Heart left ventricle (tissue), 16 donors: ENCODE measurements at regions not wholly inside any gene's neighbourhood (a gene's known extent, or its start where the extent isn't known, plus 50 kb on each side); places are given as distances from the start of the nearest gene placed in this dataset.

Source experiments
- ATAC-seq, 4 donors: fragments of 200-7000 bp; cut with Tn5 transposase; one replicate each; pipeline ENCODE4 v1.9.1; 2020 to 2022; ENCODE audit warnings: moderate library complexity in 4 of 4, mild to moderate bottlenecking in 3 of 4, moderate number of reproducible peaks in 1 of 4
- DNase-seq, 5 donors: peaks; one replicate each; pipeline ENCODE4 v3.0.0-alpha.2; 2020
- H3K27ac ChIP-seq, 12 donors: fragments of 200-600 bp; sonication (generic) in 4 of 12; one replicate each; pipeline versions ENCODE4 v1.5.0 to v1.8.0; 2016 to 2022; ENCODE audit warnings: mild to moderate bottlenecking in 2 of 12
- H3K27me3 ChIP-seq, 9 donors: fragments of 200-600 bp; sonication (generic) in 2 of 9; one replicate each; pipeline versions ENCODE4 v1.5.1 to v1.8.0; 2016 to 2022; ENCODE audit warnings: mild to moderate bottlenecking in 3 of 9
- H3K36me3 ChIP-seq, 9 donors: fragments of 200-600 bp; sonication (generic) in 2 of 9; one replicate each; pipeline versions ENCODE4 v1.5.0 to v1.8.0; 2018 to 2022; ENCODE audit warnings: mild to moderate bottlenecking in 2 of 9
- H3K4me1 ChIP-seq, 12 donors: fragments of 200-600 bp; sonication (generic) in 4 of 12; one replicate each; pipeline versions ENCODE4 v1.5.0 to v1.8.0; 2016 to 2022; ENCODE audit warnings: mild to moderate bottlenecking in 3 of 12
- H3K4me3 ChIP-seq, 12 donors: fragments of 200-600 bp; sonication (generic) in 4 of 12; one replicate each; pipeline versions ENCODE4 v1.5.0 to v1.8.0; 2017 to 2022; ENCODE audit warnings: mild to moderate bottlenecking in 9 of 12, moderate library complexity in 4 of 12
- H3K9me3 ChIP-seq, 12 donors: fragments of 200-600 bp; sonication (generic) in 4 of 12; one replicate each; pipeline versions ENCODE4 v1.5.0 to v1.8.0; 2016 to 2022; ENCODE audit warnings: mild to moderate bottlenecking in 1 of 12
- CTCF ChIP-seq, 12 donors: fragments of 200-600 bp; sonication (generic) in 4 of 12; IDR thresholded peaks; one replicate each; pipeline versions ENCODE4 v1.5.0 to v1.8.0; 2018 to 2022; ENCODE audit warnings: antibody characterized with exemption in 12 of 12, mild to moderate bottlenecking in 5 of 12
- POLR2A ChIP-seq, 2 donors: fragments of 450-650 bp; IDR thresholded peaks; one replicate each; pipeline ENCODE4 v1.6.1; 2017; ENCODE audit warnings: antibody characterized with exemption in 2 of 2, mild to moderate bottlenecking in 2 of 2, moderate library complexity in 2 of 2
- WGBS, 4 donors: extraction: QIAGEN DNeasy Blood & Tissue Kit in 2 of 4; methylation state at CpG; one replicate each; pipeline versions ENCODE4 v1.1.5 to v1.1.7; 2013 to 2018; 5-methylcytosine and 5-hydroxymethylcytosine counted together
- intact Hi-C, 10 donors: fragments of 100-400 bp; cut with DNase I; formaldehyde crosslinking; loops; one replicate each; pipeline versions ENCODE4 v1.11.1 to v1.14.2; 2022
- donor health status: ischemic (EF 13 %, LVEDD 7.1; RV severe dilation, severe dysfunction).
- donor health status: healthy with polysubstance abuse.
- donor health status: DM: no; HTN: yes; CAD: no.
- donor health status: DM: no; HTN: no; CAD: no.
- donor health status: ischemic (EF 25% LVEDD 6.9; RV normal size, moderate dysfunction).
- donor health status: ischemic (EF 25% LVEDD 5.7; RV mildly dilated, moderate dysfunction).
- donor health status: healthy.
- donor health status: DM: yes; HTN: yes; CAD: no.
- donor health status: ischemic (EF 35%, LVEDD 5.7; RV mildly dilated, moderate dysfunction).
- donor health status: nonischemic (EF 11% LVEDD 7.7; RV severe dilation, severe dysfunction).
- donor health status: DM: yes; HTN: yes; CAD: no.
- donor health status: PGD.
- donor health status: ischemic (EF 29% LVEDD 5.4; RV normal size, mild dysfunction).
- donor health status: nonischemic (EF 23%, LVEDD 6.1; RV moderate dilation, normal function).

GRCh38 chr2:128477026-128477820, 158.6 kb upstream of the HS6ST1 start:
- Histone ChIP-seq H3K36me3 (no peaks in the 10 kb centered on the region), H3K9me3 (peaks cover 0 to 9% (median 0%) of the 10 kb centered on the region in 12 donors), H3K4me1 (peaks cover 0 to 18% (median 10%) of the 10 kb centered on the region in 12 donors), H3K27me3 (peaks cover 0 to 7% (median 0%) of the 10 kb centered on the region in 9 donors), H3K27ac (no peak overlapping the region), H3K4me3 (no peak overlapping the region)
- DNase-seq (no peak), ATAC-seq (no peak)
- TF ChIP-seq POLR2A (IDR thresholded peaks at IDR 0.05) (no peak), CTCF (IDR thresholded peaks at IDR 0.05) (no peak)
- intact Hi-C loops = no loop called here
- 91 to 95% (median 93%) methylated on average over 12 of the region's 12 CpGs for WGBS, 4 donors

- Histone ChIP-seq H3K27ac (no peak overlapping the region), H3K4me1 (peaks cover 0 to 14% (median 9%) of the 10 kb centered on the region in 12 donors), H3K9me3 (peaks cover 0 to 11% (median 0%) of the 10 kb centered on the region in 12 donors), H3K4me3 (no peak overlapping the region), H3K27me3 (peaks cover 0 to 7% (median 0%) of the 10 kb centered on the region in 9 donors), H3K36me3 (no peaks in the 10 kb centered on the region)
- TF ChIP-seq CTCF (IDR thresholded peaks at IDR 0.05) (no peak), POLR2A (IDR thresholded peaks at IDR 0.05) (no peak)
- intact Hi-C loops = no loop called here
- DNase-seq (no peak), ATAC-seq (no peak)
- WGBS, 4 donors = 97 to 99% (median 98%) methylated on average over 2 of the region's 2 CpGs
These were observed 159.2 kb upstream of the HS6ST1 start for GRCh38 chr2:128477891-128478290.

GRCh38 chr2:128485761-128486639, 167.3 kb upstream of the HS6ST1 start:
- peaks cover 0 to 12% (median 0%) of the 10 kb centered on the region in 12 donors for H3K9me3 ChIP-seq
- WGBS, 4 donors = 87 to 93% (median 91%) methylated on average over 27 to 34 of the region's 34 CpGs
- H3K4me1 ChIP-seq = no peaks in the 10 kb centered on the region
- TF ChIP-seq CTCF (IDR thresholded peaks at IDR 0.05) (no peak), POLR2A (IDR thresholded peaks at IDR 0.05) (no peak)
- no peak overlapping the region for H3K4me3 ChIP-seq
- no peak overlapping the region for H3K27ac ChIP-seq
- no peaks in the 10 kb centered on the region for H3K27me3 ChIP-seq
- DNase-seq (peak in 1 of 5 donors; percentile 16), ATAC-seq (no peak)
- H3K36me3 ChIP-seq = no peaks in the 10 kb centered on the region
- intact Hi-C loops = no loop called here
